Thyroid gland (tissue), 4 donors: ENCODE measurements at regions not wholly inside any gene's neighbourhood (a gene's known extent, or its start where the extent isn't known, plus 50 kb on each side); places are given as distances from the start of the nearest gene placed in this dataset.

Source experiments
- CTCF ChIP-seq, 6 experiments: fragments of 200-600 bp in 3 of 6; fragments of 450-650 bp in 3 of 6; sonication (generic) in 3 of 6; IDR thresholded peaks; one replicate each; pipeline ENCODE4 v1.5.1; 2016 to 2019; ENCODE audit warnings: antibody characterized with exemption in 6 of 6, mild to moderate bottlenecking in 2 of 6, inconsistent platforms in 1 of 6, moderate library complexity in 1 of 6
- POLR2A ChIP-seq, 2 donors: fragments of 450-650 bp; IDR thresholded peaks; one replicate each; pipeline ENCODE4 v1.6.1; 2017; ENCODE audit warnings: antibody characterized with exemption in 2 of 2, mild to moderate bottlenecking in 2 of 2, moderate library complexity in 1 of 2

- TF ChIP-seq POLR2A (IDR thresholded peaks at IDR 0.05) (no peak), CTCF (IDR thresholded peaks at IDR 0.05) (no peak)
Observed at GRCh38 chr10:85458324-85458723, 908.3 kb downstream of the GRID1 start.
